ENCODE measurements at regions not wholly inside any gene's neighbourhood (a gene's known extent, or its start where the extent isn't known, plus 50 kb on each side); places are given as distances from the start of the nearest gene placed in this dataset.

- no peak for ATAC-seq
These were observed 356.8 kb downstream of the SUCLG1 start for GRCh38 chr2:84102274-84102673.

DNA sequence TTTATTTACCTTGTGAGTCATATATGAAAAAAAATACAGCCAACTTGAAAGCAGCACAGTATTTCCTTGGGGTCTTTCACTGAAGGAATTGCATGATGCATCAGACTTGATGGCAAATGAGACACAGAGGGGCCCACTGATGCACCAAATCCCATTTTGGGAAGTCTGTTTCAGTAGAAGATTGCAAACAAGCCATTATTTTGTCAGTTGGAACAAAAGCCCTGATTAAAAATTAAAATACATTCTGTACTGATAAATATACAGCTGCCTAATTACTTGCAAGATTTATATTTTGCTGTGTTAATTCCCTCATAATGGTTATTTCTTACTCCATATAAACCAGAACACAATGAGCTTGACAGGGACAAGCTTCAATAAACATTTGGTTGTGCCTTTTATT lies 370.4 kb downstream of the SUCLG1 start:
- no peaks in the 10 kb centered on the region for H3K27me3 ChIP-seq
- H3K4me1 ChIP-seq = no peaks in the 10 kb centered on the region
- peaks cover 0 to 9% of the 10 kb centered on the region in 2 donors for H3K9me3 ChIP-seq
- H3K36me3 ChIP-seq = no peaks in the 10 kb centered on the region
- intact Hi-C loops (cut with DNase I) = no loop called here
- DNase-seq (no peak), ATAC-seq (no peak)
- H3K27ac ChIP-seq = no peak overlapping the region
- no peak overlapping the region for H3K4me3 ChIP-seq
- TF ChIP-seq CTCF (IDR thresholded peaks at IDR 0.05) = no peak

More at GRCh38 chr2:84102274-84102673, 356.8 kb downstream of the SUCLG1 start:
- H3K27ac ChIP-seq = no peak overlapping the region
- no peaks in the 10 kb centered on the region for H3K27me3 ChIP-seq
- DNase-seq = no peak
- H3K9me3 ChIP-seq = peaks cover 0 to 15% of the 10 kb centered on the region in 2 donors
- no peaks in the 10 kb centered on the region for H3K36me3 ChIP-seq
- no peaks in the 10 kb centered on the region for H3K4me1 ChIP-seq
- no peak for TF ChIP-seq CTCF (IDR thresholded peaks at IDR 0.05)
- intact Hi-C loops (cut with DNase I) = no loop called here
- no peak overlapping the region for H3K4me3 ChIP-seq

GRCh38 chr2:84085562-84085961 lies 373.5 kb downstream of the SUCLG1 start:
- no peak overlapping the region for H3K4me3 ChIP-seq
- H3K4me1 ChIP-seq = no peaks in the 10 kb centered on the region
- DNase-seq = no peak
- intact Hi-C loops (cut with DNase I) = no loop called here
- no peak overlapping the region for H3K27ac ChIP-seq
- TF ChIP-seq CTCF (IDR thresholded peaks at IDR 0.05) = no peak
- H3K36me3 ChIP-seq = no peaks in the 10 kb centered on the region
- no peak for ATAC-seq
- H3K27me3 ChIP-seq = no peaks in the 10 kb centered on the region
- H3K9me3 ChIP-seq = no peaks in the 10 kb centered on the region

- no peak for TF ChIP-seq CTCF (IDR thresholded peaks at IDR 0.05)
- intact Hi-C loops (cut with DNase I) = no loop called here
- ATAC-seq = no peak
- Histone ChIP-seq H3K4me3 (no peak overlapping the region), H3K36me3 (no peaks in the 10 kb centered on the region), H3K27ac (no peak overlapping the region), H3K27me3 (no peaks in the 10 kb centered on the region), H3K9me3 (no peaks in the 10 kb centered on the region), H3K4me1 (no peaks in the 10 kb centered on the region)
- no peak for DNase-seq
These were observed 374.2 kb downstream of the SUCLG1 start for GRCh38 chr2:84084856-84085255.

DNA sequence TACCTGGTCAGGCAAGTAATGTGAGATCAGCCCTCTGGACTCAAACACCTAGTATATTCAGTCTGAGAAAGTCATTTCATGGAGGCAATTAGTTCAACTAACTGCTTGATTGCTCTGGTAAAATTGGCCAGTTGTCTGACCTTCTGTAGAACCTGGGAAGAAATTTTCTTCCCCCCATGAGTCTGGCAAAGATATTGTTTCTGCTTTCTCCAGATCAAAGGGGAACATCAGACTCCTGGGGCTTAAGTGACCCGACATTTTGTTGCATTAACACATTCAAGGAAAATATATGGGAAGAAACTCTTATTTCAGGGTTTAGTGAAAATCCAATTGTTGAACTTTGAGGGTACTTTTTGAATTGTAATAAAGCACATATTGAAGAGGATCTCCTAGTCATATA lies 375.1 kb downstream of the SUCLG1 start:
- no peak for TF ChIP-seq CTCF (IDR thresholded peaks at IDR 0.05)
- H3K36me3 ChIP-seq = no peaks in the 10 kb centered on the region
- H3K4me1 ChIP-seq = no peaks in the 10 kb centered on the region
- DNase-seq = no peak
- intact Hi-C loops (cut with DNase I) = no loop called here
- H3K9me3 ChIP-seq = no peaks in the 10 kb centered on the region
- no peak overlapping the region for H3K4me3 ChIP-seq
- H3K27me3 ChIP-seq = no peaks in the 10 kb centered on the region
- H3K27ac ChIP-seq = no peak overlapping the region
- ATAC-seq = no peak

All from left lung (tissue), 4 donors.